ENCODE measurements at regions not wholly inside any gene's neighbourhood (a gene's known extent, or its start where the extent isn't known, plus 50 kb on each side); places are given as distances from the start of the nearest gene placed in this dataset.

GRCh38 chr20:52614051-52614863, 357.9 kb upstream of the TSHZ2 start:
- DNase-seq: no peak
- ChIA-PET CTCF (no interaction called here), POLR2A (no interaction called here)
- Mint-ChIP-seq H3K4me1 (no peaks in the 10 kb centered on the region), H3K4me3 (no peak overlapping the region), H3K9me3 (peaks cover 4% of the 10 kb centered on the region), H3K27ac (no peak overlapping the region), H3K36me3 (ENCODE audit: low read depth) (no peaks in the 10 kb centered on the region), H3K27me3 (no peaks in the 10 kb centered on the region)

DNA sequence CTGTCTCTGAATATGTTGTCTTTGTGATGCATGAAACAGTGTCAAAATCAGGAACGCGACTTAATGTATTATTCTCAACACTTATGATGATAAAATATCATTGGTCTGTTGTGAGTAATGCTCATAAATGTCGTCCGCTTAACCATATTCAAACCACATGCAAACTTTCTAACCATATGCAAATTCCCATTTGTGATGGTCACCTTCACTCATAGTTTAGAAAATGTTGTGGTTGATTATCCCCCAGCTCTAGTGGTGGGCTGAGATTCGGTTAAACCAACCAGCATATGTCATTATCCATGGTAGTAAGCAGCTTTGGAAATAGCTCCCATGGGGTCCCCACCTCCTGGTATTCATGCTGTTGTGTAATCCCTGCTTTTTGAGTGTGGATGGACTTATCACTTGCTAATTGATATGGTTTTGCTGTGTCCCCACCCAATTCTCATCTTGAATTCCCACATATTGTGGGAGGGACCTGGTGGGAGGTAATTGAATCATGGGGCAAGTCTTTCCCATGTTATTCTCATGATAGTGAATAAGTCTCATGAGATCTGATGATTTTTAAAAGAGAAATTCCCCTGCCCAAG, 360.0 kb upstream of the TSHZ2 start:
- ChIA-PET POLR2A (interaction anchor here (0.7 kb wide), 1 partner anchor 91 kb away, joined by 3 read pairs; no protein-coding TSS in a partner anchor), CTCF (interaction anchor here (1.0 kb wide), 1 partner anchor 30 kb away, joined by 3 read pairs; no protein-coding TSS in a partner anchor)
- Mint-ChIP-seq H3K36me3 (ENCODE audit: low read depth) (no peaks in the 10 kb centered on the region), H3K27ac (no peak overlapping the region), H3K27me3 (no peaks in the 10 kb centered on the region), H3K4me3 (no peak overlapping the region), H3K9me3 (peaks cover 4% of the 10 kb centered on the region), H3K4me1 (no peaks in the 10 kb centered on the region)
- no peak for DNase-seq

DNA sequence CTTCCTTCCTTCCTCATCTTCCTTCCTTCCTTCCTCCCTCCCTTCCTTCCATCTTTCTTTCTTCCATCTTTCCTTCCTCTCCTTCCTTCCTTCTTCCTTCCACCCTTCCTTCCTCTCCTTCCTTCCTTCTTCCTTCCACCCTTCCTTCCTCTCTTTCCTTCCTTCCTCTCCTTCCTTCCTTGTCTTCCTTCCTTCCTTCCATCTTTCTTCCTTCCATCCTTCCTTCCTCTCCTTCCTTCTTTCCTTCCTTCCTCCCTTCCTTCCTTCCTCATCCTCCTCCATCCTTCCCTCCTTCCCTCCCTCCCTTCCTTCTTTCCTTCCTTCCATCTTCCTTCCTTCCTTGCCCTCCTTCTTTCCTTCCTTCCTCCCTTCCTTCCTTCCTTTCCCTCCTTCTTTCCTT, 361.4 kb upstream of the TSHZ2 start:
- Mint-ChIP-seq H3K9me3 (peaks cover 4% of the 10 kb centered on the region), H3K4me3 (no peak overlapping the region), H3K4me1 (no peaks in the 10 kb centered on the region), H3K36me3 (ENCODE audit: low read depth) (no peaks in the 10 kb centered on the region), H3K27ac (no peak overlapping the region), H3K27me3 (no peaks in the 10 kb centered on the region)
- ChIA-PET CTCF (no interaction called here), POLR2A (no interaction called here)
- no peak for DNase-seq

DNA sequence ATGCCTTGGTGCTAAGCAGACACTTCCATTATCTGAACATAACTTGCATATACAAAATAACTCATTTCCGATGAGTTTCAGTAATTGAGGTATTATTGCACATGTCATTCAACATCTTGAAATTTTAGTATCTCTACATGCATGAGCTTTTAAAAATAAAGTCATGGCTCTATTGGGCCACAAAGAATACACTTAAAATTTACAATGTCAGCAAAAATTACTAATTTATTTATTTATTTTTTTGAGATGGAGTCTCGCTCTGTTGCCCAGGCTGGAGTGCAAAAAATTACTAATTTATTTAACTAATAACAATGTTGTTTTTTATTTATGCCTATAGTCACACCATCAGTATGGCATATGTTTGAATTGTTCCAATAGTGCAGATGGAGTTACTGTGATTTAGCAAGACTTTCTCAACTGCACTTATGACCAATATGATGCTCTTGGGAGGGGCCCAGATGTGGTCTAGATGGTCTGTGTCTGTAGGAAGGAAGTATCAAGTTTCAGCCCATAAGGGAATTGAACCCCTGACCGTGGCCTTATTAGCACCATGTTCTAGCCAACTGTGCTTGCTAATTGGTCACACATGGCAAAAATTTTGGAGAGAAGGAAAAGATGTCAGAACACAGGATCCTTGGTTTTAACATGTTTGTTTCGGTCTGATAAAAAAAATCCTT, 370.7 kb upstream of the TSHZ2 start:
- CTCF ChIA-PET: no interaction called here
- POLR2A ChIA-PET: no interaction called here
- Mint-ChIP-seq H3K36me3 (ENCODE audit: low read depth) (no peaks in the 10 kb centered on the region), H3K27ac (no peak overlapping the region), H3K27me3 (no peaks in the 10 kb centered on the region), H3K9me3 (peaks cover 9% of the 10 kb centered on the region), H3K4me1 (no peaks in the 10 kb centered on the region), H3K4me3 (no peak overlapping the region)
- no peak for DNase-seq

GRCh38 chr20:52596256-52596655, 375.9 kb upstream of the TSHZ2 start:
- H3K4me3 Mint-ChIP-seq: no peak overlapping the region
- DNase-seq: no peak
- ChIA-PET CTCF (no interaction called here), POLR2A (no interaction called here)
- no peaks in the 10 kb centered on the region for H3K4me1 Mint-ChIP-seq
- no peaks in the 10 kb centered on the region for H3K36me3 Mint-ChIP-seq (ENCODE audit: low read depth)
- no peaks in the 10 kb centered on the region for H3K27me3 Mint-ChIP-seq
- no peaks in the 10 kb centered on the region for H3K9me3 Mint-ChIP-seq
- no peak overlapping the region for H3K27ac Mint-ChIP-seq

DNA sequence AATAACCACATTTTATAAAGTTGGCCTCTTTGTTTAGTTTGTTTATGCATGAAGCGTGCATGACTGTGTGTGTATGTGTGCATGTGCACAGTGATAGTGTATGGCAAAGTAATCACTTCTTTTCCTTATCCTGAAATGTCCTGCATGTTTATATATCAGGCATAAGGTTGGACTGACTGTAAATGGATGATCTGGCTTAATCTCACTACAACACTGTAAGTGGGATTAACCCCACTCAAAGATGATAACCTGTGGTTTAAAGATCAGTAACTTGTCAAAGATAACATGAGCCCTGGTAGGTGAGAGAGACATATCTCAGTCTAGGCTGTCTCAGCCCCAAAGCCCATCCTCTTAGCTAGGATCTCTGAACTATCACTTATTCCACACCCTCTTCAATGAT, 376.6 kb upstream of the TSHZ2 start:
- no peak for DNase-seq
- Mint-ChIP-seq H3K27me3 (no peaks in the 10 kb centered on the region), H3K4me1 (no peaks in the 10 kb centered on the region), H3K27ac (no peak overlapping the region), H3K4me3 (no peak overlapping the region), H3K36me3 (ENCODE audit: low read depth) (no peaks in the 10 kb centered on the region), H3K9me3 (no peaks in the 10 kb centered on the region)
- POLR2A ChIA-PET: no interaction called here
- CTCF ChIA-PET: no interaction called here

DNA sequence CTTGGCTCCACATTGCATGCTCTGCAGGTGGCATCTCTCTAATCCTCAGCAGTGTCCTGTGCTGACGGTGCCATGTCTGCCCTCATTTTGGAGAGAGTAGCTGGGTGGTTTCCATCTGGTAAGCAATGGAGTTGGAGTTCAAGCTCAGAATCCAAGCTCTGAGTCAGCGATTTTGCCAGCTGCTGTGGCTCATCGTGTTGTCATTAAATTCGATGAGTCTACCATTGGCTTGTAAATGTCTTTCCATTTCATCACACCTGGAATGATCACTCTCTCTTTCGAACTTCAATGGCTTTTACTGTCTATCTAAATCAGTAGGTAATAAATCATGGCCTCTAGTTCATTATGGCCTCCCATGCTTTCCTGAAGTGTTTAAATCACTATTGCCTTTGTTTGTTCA, 378.5 kb upstream of the TSHZ2 start:
- CTCF ChIA-PET: no interaction called here

DNA sequence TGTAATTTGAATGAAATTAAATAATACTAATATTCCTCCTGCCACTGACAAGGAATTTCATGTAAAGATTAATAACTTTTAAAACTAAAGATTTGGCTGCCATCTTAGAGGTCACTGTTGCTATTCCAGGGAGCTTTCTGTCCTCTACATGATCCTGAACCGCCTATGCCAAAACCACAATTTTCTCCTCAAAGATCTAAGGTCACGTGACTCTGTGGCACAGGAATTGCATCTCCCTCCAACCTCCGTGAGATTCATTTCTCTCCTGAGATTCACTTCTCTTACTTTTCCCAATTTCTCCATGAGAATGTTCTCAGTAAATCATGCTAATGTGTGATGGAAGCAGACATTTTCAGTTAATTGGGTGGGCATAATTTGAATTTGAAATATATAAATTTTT, 379.6 kb upstream of the TSHZ2 start:
- Mint-ChIP-seq H3K9me3 (no peaks in the 10 kb centered on the region), H3K27ac (no peak overlapping the region), H3K36me3 (ENCODE audit: low read depth) (no peaks in the 10 kb centered on the region), H3K27me3 (no peaks in the 10 kb centered on the region), H3K4me1 (no peaks in the 10 kb centered on the region), H3K4me3 (no peak overlapping the region)
- CTCF ChIA-PET: no interaction called here
- POLR2A ChIA-PET: no interaction called here
- no peak for DNase-seq

More for the DNA sequence above, 378.5 kb upstream of the TSHZ2 start:
- Mint-ChIP-seq H3K4me3 (no peak overlapping the region), H3K36me3 (ENCODE audit: low read depth) (no peaks in the 10 kb centered on the region), H3K9me3 (no peaks in the 10 kb centered on the region), H3K27me3 (no peaks in the 10 kb centered on the region), H3K27ac (no peak overlapping the region), H3K4me1 (no peaks in the 10 kb centered on the region)
- no peak for DNase-seq
- POLR2A ChIA-PET: no interaction called here

DNA sequence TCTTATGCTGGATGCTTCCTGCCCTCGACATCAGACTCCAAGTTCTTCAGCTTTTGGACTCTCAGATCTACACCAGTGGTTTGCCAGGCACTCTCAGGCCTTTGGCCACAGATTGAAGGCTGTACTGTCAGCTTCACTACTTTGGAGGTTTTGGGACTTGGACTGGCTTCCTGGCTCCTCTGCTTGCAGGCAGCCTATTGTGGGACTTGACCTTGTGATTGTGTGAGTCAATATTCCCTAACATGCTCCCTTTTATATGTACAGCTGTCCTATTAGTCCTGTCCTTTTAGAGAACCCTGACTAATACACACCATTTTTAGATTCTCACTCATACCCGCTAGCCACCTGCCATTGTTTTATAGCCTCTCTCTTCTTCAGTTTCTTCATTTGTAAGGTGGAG, 382.1 kb upstream of the TSHZ2 start:
- Mint-ChIP-seq H3K27me3 (no peaks in the 10 kb centered on the region), H3K9me3 (no peaks in the 10 kb centered on the region), H3K4me3 (no peak overlapping the region), H3K27ac (no peak overlapping the region), H3K4me1 (no peaks in the 10 kb centered on the region), H3K36me3 (ENCODE audit: low read depth) (no peaks in the 10 kb centered on the region)
- no peak for DNase-seq
- CTCF ChIA-PET: no interaction called here
- POLR2A ChIA-PET: no interaction called here

DNA sequence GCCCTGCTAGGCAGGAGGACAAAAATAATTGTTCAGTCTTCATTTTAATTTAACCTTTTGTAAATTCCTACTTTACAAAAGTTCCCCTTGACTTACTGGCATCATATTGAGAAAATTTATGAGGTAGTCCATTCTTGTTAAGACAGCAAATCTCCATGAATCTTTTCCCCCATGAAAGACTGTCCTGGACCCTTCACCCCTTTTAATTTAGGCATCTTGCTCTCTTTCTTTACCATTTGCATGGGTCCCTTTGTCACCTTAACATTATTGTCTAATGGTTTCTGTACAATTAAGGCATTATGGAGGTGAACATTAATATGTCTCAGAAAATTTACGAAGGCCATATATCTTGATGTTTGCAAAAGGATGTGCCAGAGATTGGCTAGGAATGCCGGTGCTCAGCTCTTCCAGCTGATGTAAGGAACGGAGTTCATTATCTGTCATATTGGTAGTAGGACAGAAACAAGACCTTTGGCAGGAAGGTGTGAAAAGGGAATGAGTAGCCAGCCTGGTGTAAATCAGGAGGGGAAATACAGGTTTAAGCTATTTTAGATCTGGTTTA, 382.8 kb upstream of the TSHZ2 start:
- Mint-ChIP-seq H3K9me3 (no peaks in the 10 kb centered on the region), H3K27ac (no peak overlapping the region), H3K36me3 (ENCODE audit: low read depth) (no peaks in the 10 kb centered on the region), H3K27me3 (no peaks in the 10 kb centered on the region), H3K4me1 (no peaks in the 10 kb centered on the region), H3K4me3 (no peak overlapping the region)
- POLR2A ChIA-PET: no interaction called here
- CTCF ChIA-PET: no interaction called here
- DNase-seq: no peak

GRCh38 chr20:52586660-52587059, 385.5 kb upstream of the TSHZ2 start:
- no peaks in the 10 kb centered on the region for H3K36me3 Mint-ChIP-seq (ENCODE audit: low read depth)
- H3K27me3 Mint-ChIP-seq: no peaks in the 10 kb centered on the region
- CTCF ChIA-PET: no interaction called here
- DNase-seq: no peak
- no peak overlapping the region for H3K4me3 Mint-ChIP-seq
- POLR2A ChIA-PET: no interaction called here
- no peak overlapping the region for H3K27ac Mint-ChIP-seq
- no peaks in the 10 kb centered on the region for H3K9me3 Mint-ChIP-seq
- H3K4me1 Mint-ChIP-seq: no peaks in the 10 kb centered on the region

DNA sequence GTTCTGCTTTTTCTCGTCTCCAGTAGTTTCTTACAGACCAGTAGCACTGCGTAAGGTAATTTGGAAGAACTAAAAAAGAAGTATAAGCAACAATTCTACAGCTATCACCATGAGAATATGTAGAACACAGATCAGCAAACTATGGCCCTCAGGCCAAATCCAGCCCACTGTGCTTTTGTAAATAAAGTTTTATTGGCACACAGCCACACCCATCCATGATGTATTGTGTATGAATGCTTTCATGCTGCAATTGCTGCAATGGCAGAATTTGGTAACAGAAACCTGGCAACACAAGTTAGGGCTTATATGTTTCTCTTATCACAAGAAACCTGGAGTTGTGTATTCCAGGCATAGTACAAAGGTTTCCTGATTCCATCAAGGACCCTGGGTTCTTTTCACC, 386.8 kb upstream of the TSHZ2 start:
- no peaks in the 10 kb centered on the region for H3K9me3 Mint-ChIP-seq
- no peaks in the 10 kb centered on the region for H3K27me3 Mint-ChIP-seq
- POLR2A ChIA-PET: no interaction called here
- no peaks in the 10 kb centered on the region for H3K4me1 Mint-ChIP-seq
- no peak for DNase-seq
- no peak overlapping the region for H3K4me3 Mint-ChIP-seq
- no peaks in the 10 kb centered on the region for H3K36me3 Mint-ChIP-seq (ENCODE audit: low read depth)
- no peak overlapping the region for H3K27ac Mint-ChIP-seq
- CTCF ChIA-PET: no interaction called here

GRCh38 chr20:52578559-52578958, 387.0 kb upstream of the ZFP64 start:
- ChIA-PET CTCF (no interaction called here), POLR2A (no interaction called here)
- Mint-ChIP-seq H3K4me3 (no peak overlapping the region), H3K36me3 (ENCODE audit: low read depth) (no peaks in the 10 kb centered on the region), H3K27ac (no peak overlapping the region), H3K27me3 (no peaks in the 10 kb centered on the region), H3K4me1 (no peaks in the 10 kb centered on the region), H3K9me3 (peaks cover 4% of the 10 kb centered on the region)
- no peak for DNase-seq
